GM21723 (cell line): ENCODE measurements at regions not wholly inside any gene's neighbourhood (a gene's known extent, or its start where the extent isn't known, plus 50 kb on each side); places are given as distances from the start of the nearest gene placed in this dataset.
"Not testable (repeated sequence)": the region's sequence is repeated elsewhere in the genome, so short reads cannot be mapped to it uniquely, and the experiment has no call there.

ENCODE experiments used
- ATAC-seq: cut with Tn5 transposase; IDR thresholded peaks from one replicate; pipeline ENCODE4 v1.9.1; 2021; ENCODE audit warnings: mild to moderate bottlenecking, moderate library complexity; ENCODE audit not compliant: unreplicated experiment

- no peak for ATAC-seq
Measured at GRCh38 chr13:30071969-30072817, 221.8 kb upstream of the UBL3 start.

GRCh38 chr13:30065181-30065580, 214.8 kb upstream of the UBL3 start:
- ATAC-seq, result no peak

DNA sequence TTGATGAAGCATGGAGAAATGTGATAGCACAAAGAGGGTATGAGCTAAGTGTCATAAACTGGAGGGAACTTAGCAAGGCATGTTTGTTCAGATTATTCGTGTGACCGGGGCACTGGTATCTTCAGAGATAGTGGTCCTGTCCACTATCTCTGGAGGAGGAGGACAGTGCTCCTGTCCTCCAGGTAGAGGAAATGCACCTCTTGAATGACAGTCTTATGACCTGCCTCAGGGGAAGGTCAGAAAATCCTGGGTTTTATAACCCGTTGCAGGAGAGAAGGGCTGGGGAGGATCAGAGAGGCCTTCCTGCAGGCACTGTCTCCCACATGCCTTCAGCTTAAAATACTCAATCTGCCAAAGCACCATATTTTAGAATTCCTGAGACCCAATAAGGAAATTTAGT, 213.5 kb upstream of the UBL3 start:
- no peak for ATAC-seq

- ATAC-seq, result no peak
Measured at GRCh38 chr13:30061217-30061616, 210.8 kb upstream of the UBL3 start.

DNA sequence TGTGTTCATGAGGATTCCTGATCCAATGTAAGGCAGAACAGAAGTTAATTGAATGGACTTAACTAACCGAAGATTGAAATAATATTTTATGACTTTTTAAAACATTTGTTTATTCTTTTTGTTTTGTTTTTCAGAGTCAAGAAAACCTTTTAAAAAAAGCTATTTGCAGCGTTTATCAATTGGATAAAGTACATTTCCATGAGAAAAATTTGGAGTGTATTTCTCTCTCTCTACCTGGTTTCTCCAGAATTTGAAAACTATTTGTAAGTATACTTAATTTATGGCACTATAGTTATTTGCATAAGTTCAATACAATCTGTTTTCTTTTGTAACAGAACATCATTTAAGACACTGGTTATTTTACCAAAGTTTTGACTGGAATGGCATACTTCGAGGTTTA, 208.0 kb upstream of the UBL3 start:
- no peak for ATAC-seq

DNA sequence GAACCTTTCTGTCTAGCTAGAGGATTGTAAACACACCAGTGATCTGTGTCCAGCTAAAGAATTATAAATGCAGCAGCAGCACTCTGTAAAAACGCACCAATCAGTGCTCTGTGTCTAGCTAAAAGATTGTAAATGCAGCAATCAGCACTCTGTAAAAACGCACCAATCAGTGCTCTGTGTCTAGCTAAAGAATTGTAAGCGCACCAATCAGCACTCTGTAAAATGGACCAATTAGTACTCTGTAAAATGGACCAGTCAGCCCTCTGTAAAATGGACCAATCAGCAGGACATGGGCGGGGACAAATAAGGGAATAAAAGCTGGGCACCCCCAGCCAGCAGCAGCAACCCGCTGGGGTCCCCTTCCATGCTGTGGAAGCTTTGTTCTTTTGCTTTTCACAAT, 204.1 kb upstream of the UBL3 start:
- ATAC-seq, result not testable (repeated sequence)

DNA sequence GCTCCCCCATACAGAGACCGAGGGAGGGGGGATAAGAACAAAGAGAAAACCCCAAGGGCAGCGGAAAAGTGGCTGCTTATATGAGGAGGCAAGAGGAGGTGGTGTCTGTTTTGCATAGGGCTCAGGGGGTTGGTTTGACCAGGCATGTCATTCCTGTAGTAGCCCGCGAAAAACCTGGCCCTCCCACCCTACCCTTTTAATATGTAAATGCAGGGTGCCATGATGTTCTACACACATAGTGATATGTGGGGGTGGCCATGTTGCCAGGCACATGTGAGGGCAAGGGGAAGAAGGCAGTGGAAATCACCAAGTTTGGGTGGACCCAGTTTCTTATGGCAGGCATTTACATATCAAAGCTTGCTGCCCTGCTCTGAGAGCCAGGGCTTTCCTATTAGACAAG, 203.5 kb upstream of the UBL3 start:
- ATAC-seq, result no peak

- no peak for ATAC-seq
Measured at GRCh38 chr13:30052120-30052519, 201.7 kb upstream of the UBL3 start.

DNA sequence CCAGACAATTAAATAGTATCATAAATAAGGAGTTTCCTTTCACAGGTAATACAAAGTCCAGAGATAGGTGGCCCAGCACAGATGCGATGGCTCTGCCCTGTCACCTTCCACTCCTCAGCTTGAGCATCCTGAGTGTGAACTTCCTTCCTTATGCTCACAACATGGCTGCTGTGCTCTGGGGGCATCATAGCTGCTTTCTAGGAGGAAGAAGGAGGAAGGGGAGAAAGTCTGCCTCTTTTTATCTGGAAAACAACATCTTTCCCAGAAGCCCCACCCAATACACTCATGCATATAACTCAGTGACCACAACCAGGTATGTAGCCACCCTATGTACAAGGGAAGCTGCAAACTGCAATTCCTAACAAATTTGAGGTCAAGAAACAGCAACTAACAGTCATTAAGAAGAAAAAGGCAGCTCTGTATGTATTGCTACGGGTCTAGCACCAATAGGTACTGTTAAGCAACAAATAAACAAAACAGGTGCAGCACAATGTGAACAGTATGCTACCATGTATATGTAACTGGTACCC, 201.2 kb upstream of the UBL3 start:
- no peak for ATAC-seq

DNA sequence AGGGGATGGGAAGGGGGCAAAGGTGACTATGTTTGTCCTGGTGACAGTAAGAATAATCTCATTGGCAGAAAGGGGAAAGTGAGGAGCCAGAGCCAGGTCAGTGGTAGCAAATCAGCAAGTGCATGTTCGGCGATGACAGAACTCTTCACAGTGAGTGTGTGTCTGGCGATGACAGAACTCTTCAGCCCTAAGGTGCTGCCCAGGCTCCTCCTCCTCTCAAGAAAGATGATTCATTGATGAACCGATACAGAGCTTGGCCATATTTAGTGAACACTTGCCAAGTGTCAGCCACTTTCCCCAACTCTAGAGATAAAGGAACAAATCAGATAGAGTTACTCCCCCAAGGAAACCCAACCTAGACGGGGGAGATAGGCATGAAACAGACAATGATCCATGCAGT, 199.3 kb upstream of the UBL3 start:
- no peak for ATAC-seq

GRCh38 chr13:30047154-30047874, 196.9 kb upstream of the UBL3 start:
- no peak for ATAC-seq

GRCh38 chr13:30045916-30046704, 195.7 kb upstream of the UBL3 start:
- ATAC-seq, result no peak

DNA sequence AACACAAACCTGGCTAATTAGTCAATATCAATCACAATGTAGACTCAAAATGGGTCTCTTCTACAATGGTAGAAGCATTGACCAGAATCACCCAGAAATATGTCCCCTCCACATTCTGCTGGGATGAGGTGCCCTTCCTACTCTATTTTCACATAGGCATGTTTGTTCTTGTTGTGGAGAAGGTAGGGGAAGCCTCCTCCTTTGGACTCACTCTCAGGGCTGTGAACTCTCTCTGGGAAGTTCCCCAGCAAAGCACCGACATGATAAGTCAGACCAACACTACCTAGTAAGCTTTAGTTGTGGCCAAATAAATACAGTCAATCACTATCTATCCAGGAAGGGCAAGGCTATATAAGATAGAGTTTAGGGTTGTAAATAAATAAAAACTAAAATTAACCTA, 194.5 kb upstream of the UBL3 start:
- no peak for ATAC-seq

DNA sequence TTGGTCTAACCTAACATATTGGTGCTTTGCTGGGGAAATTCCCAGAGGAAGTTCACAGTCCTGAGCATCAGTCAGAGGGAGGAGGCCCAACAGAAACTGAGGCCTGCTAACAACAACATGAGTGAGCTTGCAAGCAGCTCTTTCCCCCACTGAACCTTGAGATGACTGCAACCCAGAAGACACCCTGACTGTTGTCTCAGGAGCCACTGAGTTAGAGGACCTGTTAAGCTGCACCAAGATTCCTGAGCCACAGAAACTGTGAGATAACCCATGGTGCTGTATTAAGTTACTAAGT, 193.2 kb upstream of the UBL3 start:
- ATAC-seq, result no peak

DNA sequence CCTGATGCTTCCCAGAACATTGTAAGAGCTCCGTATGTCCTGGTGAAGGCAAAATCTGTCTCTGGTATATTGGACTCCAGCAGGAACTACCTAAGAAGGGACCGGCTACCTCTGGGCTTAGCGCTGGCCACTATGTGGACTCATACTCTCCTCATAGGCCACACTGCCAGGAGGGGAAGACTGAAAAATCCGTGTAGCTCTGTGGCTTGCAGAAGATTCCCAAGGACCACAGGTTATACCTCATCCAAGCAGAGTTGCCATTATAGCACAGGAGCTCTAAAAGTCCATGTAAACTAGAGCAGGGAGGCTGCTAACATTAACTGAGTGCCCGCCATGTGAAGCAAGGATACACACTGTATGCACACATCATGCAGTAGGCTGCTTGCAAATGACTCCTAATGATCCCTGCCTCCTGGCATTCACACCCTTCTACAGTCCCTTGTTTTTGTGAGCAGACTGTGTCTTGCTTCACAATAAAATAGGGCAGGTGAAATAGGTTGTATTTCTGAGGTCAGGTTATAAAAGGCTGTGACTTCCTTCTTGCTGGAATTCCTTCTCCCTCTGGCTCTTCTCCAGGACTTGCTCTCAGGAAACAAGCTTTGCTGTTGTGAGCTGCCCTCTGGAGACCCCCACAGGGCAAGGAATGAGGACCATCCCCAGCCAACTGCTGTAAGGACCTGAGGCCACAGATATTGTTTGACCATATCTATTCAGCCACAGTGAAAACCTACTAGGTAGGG, 192.6 kb upstream of the UBL3 start:
- ATAC-seq, result no peak

DNA sequence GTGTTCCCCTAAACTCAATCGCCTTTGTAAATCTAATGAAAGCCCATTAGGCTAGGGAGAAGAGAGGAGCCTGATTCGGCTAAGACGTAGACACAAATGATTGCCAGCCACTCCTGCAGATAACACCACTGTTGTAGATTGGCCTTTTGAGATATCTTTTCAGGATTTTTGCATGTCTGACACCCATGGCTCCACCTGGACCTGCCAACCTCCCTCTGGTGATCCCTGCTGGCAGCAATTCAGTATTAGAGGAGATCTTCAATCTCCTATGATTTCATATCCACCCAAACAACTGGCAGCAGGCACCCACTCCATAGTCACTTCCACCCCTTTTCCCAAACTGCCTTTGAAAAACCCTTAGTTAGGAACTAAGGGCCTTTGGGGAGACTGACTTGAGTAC, 191.9 kb upstream of the UBL3 start:
- no peak for ATAC-seq

- no peak for ATAC-seq
Measured at GRCh38 chr13:30039511-30039911, 189.1 kb upstream of the UBL3 start.

DNA sequence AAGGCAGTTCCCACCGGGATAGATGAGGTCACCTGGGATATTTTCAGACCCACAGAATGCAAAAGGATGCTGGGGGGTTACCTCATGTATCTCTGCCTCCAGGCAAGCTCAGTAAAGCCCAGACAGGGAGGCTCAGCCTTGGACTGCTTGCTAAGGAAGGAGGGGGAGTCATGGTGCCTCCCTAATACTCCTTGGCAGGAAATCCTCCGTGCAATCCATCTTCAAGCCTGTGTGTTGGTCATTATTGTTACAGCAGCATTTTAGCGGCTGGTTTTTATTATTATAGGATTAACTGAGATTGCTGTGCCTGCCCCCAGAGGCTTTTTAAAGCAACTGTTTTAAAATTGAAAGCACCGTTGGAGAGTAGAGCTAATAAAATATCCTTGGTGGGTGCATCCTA, 188.5 kb upstream of the UBL3 start:
- no peak for ATAC-seq

- no peak for ATAC-seq
Measured at GRCh38 chr13:30037766-30038165, 187.3 kb upstream of the UBL3 start.

- no peak for ATAC-seq
Measured at GRCh38 chr13:30037306-30037705, 186.9 kb upstream of the UBL3 start.

DNA sequence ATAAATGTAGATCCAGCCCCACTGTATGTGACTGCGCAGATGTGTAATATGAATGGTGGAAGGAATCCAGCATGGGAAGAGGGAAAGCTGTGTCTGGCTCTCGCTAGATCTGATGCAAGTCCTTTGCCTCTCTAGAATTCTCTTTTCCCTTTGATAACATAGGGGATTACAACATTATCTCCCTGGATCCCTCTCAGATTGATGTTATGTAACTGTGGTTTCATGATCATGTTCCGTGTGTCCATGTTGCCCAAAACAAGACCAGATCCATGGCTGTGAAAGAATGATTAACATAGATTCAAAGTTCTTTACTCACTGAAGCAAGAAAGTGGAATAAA, 184.0 kb upstream of the UBL3 start:
- ATAC-seq, result no peak
